ENCODE measurements at regions not wholly inside any gene's neighbourhood (a gene's known extent, or its start where the extent isn't known, plus 50 kb on each side); places are given as distances from the start of the nearest gene placed in this dataset.
"Not testable (repeated sequence)": the region's sequence is repeated elsewhere in the genome, so short reads cannot be mapped to it uniquely, and the experiment has no call there.

DNA sequence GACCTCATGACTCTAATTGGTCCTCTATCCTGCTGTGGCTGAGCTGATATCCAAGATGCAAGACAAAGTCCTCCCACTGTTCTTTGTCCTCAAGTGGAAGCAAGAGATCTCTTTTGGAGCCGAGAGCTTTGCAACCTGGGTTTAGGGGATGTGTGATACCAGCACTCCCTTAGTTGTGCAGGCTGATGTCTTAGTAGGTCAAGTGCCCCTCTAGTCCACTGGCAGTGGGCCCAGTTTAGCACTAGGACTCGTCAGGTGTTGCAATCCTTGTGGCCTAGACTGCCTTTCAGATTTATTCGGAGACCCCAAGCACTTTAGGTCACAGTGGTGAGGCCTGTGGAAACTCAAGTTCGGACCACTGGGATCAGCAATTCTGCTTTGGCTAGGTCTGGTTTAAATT, 64.0 kb downstream of the GPRASP3 start:
- no peak for DNase-seq (ENCODE audit: low read depth)

DNA sequence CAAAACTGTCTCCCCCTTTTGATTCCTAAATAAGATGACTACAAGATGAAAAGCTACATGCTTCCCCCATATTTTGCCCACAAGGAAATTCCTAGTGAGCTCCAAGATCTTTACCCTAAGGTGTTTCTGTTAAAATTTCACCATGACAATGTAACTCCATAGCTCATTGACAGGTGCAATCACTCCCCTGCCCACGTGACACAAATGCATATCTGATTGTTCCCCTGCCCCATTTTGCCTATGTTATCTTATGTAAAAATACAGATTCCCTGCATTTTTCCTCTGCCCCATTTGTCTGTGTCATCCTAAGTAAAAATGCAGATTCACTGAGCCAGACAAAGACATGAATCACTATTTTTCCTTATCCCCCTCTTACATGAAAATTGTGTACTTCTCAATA, 66.7 kb downstream of the GPRASP3 start:
- no peak for DNase-seq (ENCODE audit: low read depth)

DNA sequence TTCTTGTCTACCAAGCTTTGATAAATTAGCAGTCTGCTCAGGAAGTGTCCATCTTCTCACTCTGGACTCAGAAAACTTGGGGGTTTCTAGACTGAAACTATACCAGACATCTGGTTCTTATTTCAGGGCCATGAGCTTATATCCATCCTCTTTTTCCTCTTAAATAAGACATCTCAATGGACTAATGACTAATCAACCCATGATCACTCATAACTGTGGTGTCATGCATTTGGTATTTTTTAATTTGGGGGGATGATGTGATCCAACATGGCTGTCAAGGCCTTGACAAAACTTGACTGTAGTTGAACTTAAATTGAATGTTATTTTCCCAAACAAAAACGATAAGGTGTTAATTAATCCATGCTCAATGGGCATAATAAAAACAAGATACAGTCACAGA, 87.8 kb downstream of the GPRASP3 start:
- DNase-seq (ENCODE audit: low read depth), result peak; percentile 52

DNA sequence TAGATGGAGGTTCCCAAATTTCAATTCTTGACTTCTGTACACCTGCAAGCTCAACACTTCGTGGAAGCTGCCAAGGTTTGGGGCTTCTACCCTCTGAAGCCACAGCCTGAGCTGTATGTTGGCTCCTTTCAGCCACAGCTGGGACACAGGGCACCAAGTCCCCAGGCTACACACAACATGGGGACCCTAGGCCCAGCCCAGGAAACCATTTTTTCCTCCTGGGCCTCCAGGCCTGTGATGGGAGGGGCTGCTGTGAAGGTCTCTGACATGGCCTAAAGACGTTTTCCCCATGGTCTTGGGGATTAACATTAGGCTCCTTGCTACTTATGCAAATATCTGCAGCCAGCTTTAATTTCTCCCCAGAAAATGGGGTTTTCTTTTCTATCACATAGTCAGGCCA, 97.7 kb downstream of the GPRASP3 start:
- not testable (repeated sequence) for DNase-seq (ENCODE audit: low read depth)

DNA sequence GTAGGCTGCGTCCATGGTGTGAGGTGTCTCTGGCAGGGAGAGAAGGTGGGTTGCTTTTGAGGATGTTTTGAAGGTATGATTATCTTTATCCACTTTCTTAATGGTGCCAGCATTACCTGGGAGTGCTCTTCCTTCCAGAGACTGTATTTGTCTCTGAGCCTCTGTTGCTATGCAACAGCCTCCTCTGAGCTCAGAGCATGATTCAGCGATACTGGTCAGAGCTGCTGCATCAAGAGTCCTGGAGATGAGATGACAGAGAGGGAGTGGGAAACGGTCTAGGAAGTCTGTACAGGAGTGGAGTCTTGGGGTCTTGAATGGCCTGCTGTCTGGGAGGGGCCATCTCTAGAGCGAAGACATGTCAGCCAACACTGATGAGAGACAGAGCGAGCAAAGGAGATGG, 104.4 kb upstream of the RAB40AL start:
- DNase-seq (ENCODE audit: low read depth), result no peak

DNA sequence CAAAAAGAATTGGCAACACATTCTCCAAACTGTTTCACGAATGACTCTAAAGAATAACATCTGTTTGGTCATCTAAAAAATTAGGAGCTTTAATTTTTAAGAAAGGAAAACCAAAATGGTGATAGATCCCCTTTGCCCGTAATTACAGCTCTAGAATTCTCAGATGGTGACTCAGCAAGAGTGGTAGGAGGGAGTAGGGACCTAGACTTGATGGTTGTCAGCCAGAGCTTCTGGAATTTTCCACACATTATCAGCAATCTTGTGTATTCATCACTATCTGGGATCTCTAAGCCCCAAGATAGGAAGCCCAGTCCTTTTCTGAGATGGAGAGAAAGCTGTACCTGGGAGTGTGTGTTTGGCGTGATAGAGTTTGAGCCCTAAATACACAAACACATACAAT, 103.9 kb upstream of the RAB40AL start:
- no peak for DNase-seq (ENCODE audit: low read depth)

DNA sequence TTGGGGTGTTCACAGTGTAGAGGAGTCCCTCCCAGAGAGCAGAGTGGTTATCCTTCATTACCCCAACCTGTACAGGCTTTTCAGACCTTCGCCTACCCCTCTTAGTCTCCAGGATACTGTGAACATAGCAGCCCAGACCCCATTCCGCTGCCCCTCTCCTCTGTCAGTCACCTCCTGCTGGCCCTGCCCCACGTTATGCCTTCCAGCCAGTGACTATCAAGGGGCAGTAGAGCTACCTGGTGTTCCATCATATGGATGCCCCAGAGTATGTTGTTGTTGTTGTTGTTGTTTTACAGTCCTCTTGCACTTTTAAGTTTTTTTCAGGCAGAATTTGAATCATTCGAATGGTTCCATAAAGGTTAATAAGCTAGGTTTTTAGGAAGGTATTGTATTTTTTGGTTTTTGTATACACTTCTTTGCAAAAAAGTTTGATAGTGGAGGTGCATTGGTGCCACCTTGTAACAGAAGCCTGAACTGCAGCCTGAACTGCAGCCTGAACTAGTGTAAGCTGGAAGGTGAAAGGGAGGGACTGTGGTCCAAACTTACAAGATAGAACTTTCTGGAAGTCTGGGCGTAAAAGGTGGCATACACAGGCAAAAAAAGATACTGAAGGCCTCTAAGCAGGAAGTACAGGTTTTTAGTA, 101.4 kb upstream of the RAB40AL start:
- DNase-seq (ENCODE audit: low read depth), result no peak

DNA sequence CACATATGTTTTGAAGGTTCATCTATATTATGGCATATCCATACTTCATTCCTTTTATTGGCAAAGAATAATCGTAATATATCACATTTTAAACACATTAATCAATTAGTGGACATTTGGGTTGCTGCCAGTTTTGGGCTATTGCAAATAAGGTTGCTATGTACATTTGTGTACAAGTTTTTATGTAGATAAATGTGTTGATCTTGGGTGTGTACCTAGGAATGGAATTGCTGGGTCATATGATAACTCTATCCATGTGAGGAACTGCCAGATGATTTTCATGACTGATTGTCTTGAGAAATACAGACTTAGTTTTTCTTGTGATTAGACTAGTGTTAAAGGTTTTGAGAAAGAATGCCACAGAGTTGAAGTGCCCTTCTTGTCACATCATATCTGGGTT, 99.2 kb upstream of the RAB40AL start:
- DNase-seq (ENCODE audit: low read depth), result no peak

DNA sequence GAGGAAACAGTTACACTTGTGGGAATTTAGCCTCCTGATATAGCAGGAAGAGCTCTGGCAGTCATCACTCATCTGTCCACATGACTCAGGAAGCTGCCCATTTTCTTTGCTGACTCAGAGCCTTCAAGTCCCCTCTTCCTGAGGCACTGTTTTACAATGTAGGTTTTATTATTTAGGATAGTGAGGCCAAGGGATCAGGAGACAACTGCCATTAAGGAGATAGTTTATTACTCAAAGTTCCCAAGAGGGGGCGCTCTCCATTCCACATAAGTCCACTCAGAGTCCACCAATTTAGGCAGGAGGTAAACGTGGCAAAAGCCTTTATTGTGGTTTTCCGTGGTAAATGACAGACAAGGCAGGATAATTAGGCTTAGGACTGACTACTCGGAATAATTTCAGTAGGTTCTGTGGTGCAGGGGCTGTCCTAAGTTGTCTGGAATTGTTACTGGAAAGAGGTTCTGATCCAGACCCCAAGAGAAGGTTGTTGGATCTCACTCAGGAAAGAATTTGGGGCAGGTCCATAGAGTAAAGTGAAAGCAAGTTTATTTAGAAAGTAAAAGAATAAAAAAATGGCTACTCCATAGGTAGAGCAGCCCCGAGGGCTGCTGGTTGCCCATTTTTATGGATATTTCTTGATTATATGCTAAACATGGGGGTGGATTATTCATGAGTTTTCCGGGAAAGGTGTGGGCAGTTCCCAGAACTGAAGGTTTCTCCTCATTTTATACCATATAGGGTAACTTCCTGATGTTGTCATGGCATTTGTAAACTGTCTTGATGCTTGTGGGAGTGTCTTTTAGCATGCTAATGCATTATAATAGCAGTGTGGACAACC, 96.0 kb upstream of the RAB40AL start:
- DNase-seq (ENCODE audit: low read depth), result no peak

DNA sequence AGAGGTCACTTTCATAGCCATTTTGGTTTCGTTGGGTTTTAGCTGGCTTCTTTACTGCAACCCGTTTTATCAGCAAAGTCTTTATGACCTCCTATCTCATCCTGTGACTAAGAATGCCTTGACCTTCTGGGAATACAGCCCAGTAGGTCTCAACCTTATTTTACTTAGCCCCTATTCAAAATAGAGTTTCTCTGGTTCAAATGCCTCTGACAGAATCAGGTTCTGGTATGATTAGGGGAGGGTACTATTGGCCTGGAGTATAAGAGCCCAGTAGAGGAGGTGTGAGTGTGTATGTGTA, 95.4 kb upstream of the RAB40AL start:
- DNase-seq (ENCODE audit: low read depth), result no peak

DNA sequence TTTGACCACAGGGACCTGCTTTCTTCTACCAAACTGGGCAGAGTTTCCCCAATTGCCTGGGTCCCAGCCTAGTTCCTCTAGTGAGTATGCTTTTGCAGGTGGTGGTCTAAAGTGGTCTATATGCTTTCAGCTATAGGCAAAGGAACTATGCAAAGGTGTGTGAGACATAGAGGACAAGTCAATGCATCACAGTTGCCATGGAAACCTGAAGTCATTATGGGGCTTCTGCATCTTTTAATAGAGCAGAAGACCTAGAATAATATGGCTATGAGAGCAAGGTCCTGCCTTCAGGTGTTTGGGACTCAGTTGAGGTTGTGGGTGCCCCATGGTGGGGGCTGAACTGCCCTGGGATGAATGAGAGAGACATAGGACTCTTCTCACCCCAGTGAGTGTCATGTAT, 92.1 kb upstream of the RAB40AL start:
- DNase-seq (ENCODE audit: low read depth), result no peak

DNA sequence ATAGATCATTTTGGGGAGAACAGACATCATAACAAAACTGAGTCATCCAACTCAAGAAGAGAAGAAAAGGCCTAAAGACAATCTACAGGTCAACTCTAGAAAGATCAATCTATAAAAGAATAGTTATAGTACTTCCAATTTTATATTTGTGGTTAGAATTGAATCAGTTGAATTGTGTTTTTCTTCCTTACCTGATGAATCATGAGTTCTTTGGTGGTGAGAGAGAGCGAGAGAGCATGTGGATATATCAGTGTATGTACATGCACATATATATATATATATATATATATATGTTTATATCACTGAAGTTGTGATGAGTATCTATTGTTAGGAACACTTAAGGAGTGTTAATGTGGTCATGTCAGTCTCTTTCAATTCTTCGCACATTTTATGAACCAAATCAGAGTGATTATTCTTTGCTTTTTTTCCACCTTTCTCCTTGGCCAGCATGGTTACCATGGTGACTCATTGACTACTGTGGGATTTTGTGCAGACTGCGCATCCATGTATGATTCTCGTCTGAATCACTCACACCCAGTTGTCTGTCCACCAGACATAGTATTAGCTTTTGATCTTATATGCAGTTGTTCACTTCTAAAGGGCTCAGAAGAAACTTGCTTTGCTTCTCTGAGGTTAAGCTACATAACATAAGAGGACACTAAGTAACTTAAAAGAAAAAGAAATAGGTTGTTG, 90.4 kb upstream of the RAB40AL start:
- DNase-seq (ENCODE audit: low read depth), result no peak

DNA sequence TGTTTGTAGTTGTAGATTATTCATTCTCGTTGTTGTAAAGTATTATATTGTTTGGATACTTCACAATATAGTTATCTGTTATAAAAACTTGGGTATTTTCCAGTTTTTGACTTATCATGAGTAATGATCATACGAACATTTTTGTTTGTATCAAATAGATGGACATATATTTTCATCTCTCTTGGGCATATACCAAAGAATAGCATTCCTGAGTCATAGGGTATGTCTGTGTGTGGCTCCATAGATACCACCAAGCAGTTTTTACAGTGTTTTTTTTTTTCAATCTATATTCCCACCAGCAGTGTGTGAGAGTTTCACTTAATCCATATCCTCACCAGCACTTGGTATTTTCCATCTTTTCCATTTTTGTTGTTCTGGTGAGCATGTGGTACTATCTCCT, 89.7 kb upstream of the RAB40AL start:
- DNase-seq (ENCODE audit: low read depth), result no peak

DNA sequence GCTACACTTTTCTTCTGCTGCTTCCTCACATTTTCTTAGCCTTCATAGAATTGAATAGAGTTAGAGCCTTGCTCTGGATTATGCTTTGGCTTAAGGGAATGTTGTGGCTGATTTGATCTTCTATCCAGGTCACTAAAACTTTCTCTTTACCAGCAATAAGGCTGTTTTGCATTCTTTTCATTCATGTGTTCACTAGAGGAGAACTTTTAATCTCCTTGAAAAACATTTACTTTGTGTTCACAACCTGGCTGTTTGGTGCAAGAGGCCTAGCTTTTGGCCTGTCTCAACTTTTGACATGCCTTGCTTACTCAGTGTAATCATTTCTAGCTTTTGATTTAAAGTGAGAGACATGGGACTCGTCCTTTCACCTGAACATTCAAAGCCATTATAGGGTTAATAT, 87.7 kb upstream of the RAB40AL start:
- DNase-seq (ENCODE audit: low read depth), result no peak

DNA sequence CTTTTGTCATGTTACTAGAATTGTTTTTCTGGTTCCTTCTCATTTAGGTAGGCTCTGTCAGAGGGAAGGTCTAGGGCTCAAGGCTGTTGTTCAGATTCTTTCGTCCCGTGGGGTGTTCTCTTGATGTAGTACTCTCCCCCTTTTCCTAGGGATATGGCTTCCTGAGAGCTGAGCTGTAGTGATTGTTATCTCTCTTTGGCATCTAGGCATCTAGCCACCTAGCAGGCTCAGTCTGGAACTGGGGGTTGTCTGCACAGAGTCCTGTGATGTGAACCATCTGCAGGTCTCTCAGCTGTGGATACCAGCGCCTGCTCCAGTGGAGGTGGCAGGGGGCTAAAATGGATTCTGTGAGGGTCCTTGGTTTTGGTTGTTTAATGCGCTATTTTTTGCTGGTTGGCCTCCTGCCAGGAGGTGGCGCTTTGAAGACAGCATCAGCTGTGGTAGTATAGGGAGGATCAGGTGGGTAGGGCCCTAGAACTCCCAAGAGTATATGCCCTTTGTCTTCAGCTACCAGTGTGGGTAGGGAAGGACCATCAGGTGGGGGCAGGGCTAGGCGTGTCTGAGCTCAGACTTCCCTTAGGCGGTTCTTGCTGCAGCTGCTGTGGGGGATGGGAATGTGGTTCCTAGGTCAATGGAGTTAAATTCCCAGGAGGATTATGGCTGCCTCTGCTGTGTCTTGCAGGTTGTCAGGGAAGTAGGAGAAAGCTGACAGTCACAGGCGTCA, 78.1 kb upstream of the RAB40AL start:
- not testable (repeated sequence) for DNase-seq (ENCODE audit: low read depth)

DNA sequence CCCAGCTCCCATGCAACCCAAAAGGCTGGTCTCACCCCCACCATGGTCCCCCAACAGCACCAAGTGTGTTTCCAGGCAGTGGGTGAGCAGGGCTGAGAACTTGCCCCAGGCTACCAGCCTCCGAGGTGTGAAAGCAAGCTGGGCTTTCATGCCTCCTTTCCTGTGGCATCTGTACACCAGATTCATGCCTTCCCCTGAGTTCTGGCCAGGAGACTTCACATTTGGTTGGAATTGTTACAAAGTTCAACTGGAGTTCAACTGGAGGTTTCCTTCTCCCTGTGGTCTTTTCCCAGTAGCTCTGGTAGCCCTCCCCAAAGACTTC, 77.6 kb upstream of the RAB40AL start:
- DNase-seq (ENCODE audit: low read depth), result no peak

DNA sequence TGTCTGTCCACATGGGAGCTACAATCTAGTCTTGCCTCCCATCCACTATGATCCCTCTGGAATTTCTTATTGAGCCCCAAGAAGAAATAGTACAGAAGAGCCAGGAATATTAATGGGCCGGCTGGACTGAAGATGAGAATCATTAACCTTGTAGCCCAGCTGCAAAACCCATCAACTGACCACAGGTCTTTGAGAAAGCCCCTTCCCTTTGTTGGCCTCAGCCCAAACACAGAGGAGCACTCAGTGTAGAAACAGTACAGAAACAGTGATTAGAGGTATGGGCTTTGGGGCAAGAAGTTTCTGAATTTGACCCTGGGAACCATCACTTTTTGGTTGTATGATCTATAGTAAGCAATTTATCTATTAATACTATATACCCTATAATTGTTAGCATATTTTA, 76.8 kb upstream of the RAB40AL start:
- no peak for DNase-seq (ENCODE audit: low read depth)

DNA sequence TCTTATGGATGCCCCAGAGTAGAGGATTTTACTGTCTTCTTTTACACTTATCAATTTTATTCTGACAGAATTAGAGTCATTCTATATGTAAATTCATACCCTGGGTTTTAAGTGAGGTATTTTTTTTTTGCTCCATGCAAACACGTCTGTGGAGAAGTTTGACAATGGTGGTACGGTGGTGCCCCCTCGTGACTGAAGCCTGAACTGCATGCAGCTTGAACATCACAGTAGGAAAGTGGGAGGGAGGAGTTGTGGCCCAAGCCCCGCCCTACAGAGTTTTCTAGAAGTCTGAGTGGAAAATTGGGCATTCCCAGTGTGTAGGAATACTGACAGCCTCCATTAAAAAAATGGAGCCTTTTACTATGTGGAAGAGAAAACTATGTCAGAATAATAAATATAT, 73.3 kb upstream of the RAB40AL start:
- DNase-seq (ENCODE audit: low read depth), result no peak

DNA sequence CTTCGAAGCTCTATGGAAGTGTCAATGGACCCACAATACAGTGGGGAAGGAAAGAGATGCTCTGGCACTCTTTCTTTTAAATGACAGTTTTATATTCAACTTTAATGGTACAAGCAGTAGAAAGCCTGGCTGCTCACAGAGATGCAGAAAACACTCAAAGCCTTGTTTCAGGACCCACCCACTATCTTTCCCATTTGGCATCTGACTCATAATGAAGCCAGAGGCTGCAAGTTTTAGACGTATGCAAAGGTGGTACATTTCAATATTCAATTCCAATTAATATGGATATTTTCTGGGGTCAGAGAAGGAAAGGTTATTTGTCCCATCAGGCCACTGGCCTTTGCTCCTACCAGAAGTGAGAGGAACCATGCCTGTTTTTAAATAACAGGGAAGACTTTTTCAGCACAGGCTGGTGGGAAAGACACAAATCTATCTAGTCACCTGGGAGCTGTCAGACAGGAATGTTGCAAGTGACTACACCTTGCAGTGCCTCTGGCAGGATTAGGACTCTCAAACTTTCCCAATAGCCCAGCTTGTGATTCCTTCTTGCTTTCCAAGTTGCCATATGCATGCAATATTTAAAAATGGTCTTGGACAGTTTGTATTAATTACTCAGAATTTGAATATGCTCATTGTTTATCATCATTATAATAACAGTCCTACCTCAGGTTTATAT, 70.0 kb upstream of the RAB40AL start:
- DNase-seq (ENCODE audit: low read depth), result no peak

DNA sequence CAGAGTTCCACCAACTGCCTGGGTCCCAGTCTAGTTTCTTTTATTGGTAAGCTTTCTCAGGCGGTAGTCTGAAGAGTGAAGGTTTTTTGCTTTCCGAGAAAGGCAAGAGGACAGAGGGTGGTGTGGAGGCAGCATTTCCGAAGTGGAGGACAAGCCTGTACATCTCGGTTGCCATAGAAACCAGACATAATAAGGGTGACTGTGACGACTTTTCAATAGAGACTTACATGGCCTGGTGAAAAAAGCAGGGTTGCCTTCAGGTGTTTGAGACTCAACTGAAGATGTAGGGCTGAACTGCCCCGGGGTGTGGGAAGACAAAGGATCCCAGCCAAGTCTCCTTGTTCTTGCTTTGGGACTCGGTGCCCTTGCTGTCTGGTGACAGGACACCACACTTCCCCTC, 53.6 kb upstream of the RAB40AL start:
- DNase-seq (ENCODE audit: low read depth), result no peak

Data from HS-5 (cell line).